ENCODE measurements at regions not wholly inside any gene's neighbourhood (a gene's known extent, or its start where the extent isn't known, plus 50 kb on each side); places are given as distances from the start of the nearest gene placed in this dataset.

- no peak for TF ChIP-seq CTCF (IDR thresholded peaks at IDR 0.05; ENCODE audit: low read length)
- TF ChIP-seq EZH2 (IDR thresholded peaks at IDR 0.05; ENCODE audit: borderline replicate concordance, low read length): no peak
These were observed 299.8 kb upstream of the GPR149 start for GRCh38 chr3:154729741-154730140.

Measured in OCI-LY1 (cell line).